ENCODE measurements at regions not wholly inside any gene's neighbourhood (a gene's known extent, or its start where the extent isn't known, plus 50 kb on each side); places are given as distances from the start of the nearest gene placed in this dataset.
A peak's percentile ranks its signal among the peaks of the same experiment; 100 is the strongest.

DNA sequence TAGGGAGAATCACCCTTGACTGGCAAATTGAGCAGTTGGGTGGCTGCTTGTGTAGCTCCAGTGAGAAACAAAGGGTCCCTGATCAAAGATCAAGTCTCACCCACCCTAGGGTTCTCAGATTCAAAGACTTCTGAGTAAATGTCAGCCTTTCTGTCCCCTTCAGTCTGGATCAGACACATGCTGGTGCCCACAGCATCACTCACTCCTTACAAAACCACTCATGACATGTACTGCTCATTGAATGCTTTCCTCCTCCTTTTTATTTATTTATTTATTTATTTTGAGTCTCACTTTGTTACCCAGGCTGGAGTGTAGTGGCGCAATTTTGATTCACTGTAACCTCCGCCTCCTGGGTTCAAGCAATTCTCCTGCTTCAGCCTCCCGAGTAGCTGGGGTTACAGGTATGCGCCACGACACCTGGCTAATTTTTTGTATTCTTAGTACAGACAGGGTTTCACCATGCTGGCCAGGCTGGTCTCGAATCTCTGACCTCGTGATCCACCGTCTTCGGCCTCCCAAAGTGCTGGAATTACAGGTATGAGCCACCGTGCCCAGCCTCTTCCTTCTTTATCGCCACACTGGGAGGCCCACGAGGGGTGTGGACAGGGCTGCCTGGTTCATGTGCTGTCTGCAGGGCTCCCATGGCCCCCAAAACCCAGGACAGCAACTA, 462.0 kb upstream of the MAF start:
- no peak for DNase-seq
- Histone ChIP-seq H3K9me3 (no peaks in the 10 kb centered on the region), H3K4me1 (peaks cover 0 to 19% (median 0%) of the 10 kb centered on the region in 12 donors), H3K36me3 (no peaks in the 10 kb centered on the region), H3K27me3 (no peaks in the 10 kb centered on the region), H3K27ac (no peak overlapping the region), H3K4me3 (no peak overlapping the region)
- no peak for ATAC-seq
- TF ChIP-seq POLR2A (IDR thresholded peaks at IDR 0.05) (no peak), CTCF (IDR thresholded peaks at IDR 0.05) (no peak)
- WGBS, 4 donors = 90 to 96% (median 93%) methylated on average over 12 of the region's 12 CpGs
- intact Hi-C loops (cut with DNase I) = no loop called here

GRCh38 chr16:80060470-80060869, 459.9 kb upstream of the MAF start:
- H3K9me3 ChIP-seq = no peaks in the 10 kb centered on the region
- intact Hi-C loops (cut with DNase I) = no loop called here
- TF ChIP-seq CTCF (IDR thresholded peaks at IDR 0.05) = no peak
- no peak for TF ChIP-seq POLR2A (IDR thresholded peaks at IDR 0.05)
- no peaks in the 10 kb centered on the region for H3K36me3 ChIP-seq
- no peak overlapping the region for H3K27ac ChIP-seq
- no peak for ATAC-seq
- H3K27me3 ChIP-seq = no peaks in the 10 kb centered on the region
- 82 to 89% (median 85%) methylated on average over 3 of the region's 3 CpGs for WGBS, 4 donors
- no peak for DNase-seq
- H3K4me3 ChIP-seq = no peak overlapping the region
- peaks cover 0 to 28% (median 0%) of the 10 kb centered on the region in 12 donors for H3K4me1 ChIP-seq

- no peak overlapping the region for H3K27ac ChIP-seq
These were observed 459.3 kb upstream of the MAF start for GRCh38 chr16:80059836-80060235.

DNA sequence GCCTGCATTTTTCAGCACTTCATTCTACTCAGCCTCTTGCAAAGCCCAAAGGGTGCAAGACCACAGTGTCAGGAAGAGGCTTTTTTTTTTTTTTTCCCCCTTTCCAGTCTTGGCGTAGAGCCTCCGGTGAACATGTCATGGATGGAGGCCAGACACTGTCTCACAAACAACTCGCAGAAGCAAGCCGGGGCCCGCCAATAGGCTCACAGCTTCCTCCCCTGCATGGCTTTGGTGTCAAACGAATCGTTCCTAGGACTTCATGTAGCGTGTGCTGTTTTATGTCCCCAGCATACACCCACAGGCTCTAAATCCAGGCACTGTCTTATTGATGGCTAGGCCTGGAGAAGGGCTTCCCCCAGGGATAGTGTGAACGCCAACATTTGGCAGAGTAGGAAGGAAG, 457.7 kb upstream of the MAF start:
- ATAC-seq (peak; percentile 44 to 71 (median 62)), DNase-seq (peak; percentile 25 to 65 (median 36))
- WGBS, 4 donors = 27 to 46% (median 41%) methylated on average over 9 of the region's 9 CpGs
- Histone ChIP-seq H3K27me3 (no peaks in the 10 kb centered on the region), H3K4me1 (peaks cover 0 to 20% (median 0%) of the 10 kb centered on the region in 12 donors), H3K9me3 (no peaks in the 10 kb centered on the region), H3K36me3 (no peaks in the 10 kb centered on the region), H3K4me3 (no peak overlapping the region), H3K27ac (peak overlapping the region in 4 of 12 donors; percentile 19 to 49 (median 29))
- TF ChIP-seq POLR2A (IDR thresholded peaks at IDR 0.05) = no peak
- no peak for TF ChIP-seq CTCF (IDR thresholded peaks at IDR 0.05)
- intact Hi-C loops (cut with DNase I) = no loop called here

More at GRCh38 chr16:80059836-80060235, 459.3 kb upstream of the MAF start:
- TF ChIP-seq POLR2A (IDR thresholded peaks at IDR 0.05) = no peak
- no peak for TF ChIP-seq CTCF (IDR thresholded peaks at IDR 0.05)
- H3K4me3 ChIP-seq = no peak overlapping the region
- no peak for ATAC-seq
- intact Hi-C loops (cut with DNase I) = no loop called here
- no peak for DNase-seq
- WGBS, 4 donors = 64 to 74% (median 67%) methylated on average over 3 of the region's 3 CpGs
- no peaks in the 10 kb centered on the region for H3K27me3 ChIP-seq
- H3K9me3 ChIP-seq = no peaks in the 10 kb centered on the region
- no peaks in the 10 kb centered on the region for H3K36me3 ChIP-seq
- peaks cover 0 to 28% (median 0%) of the 10 kb centered on the region in 12 donors for H3K4me1 ChIP-seq
